Endothelial cell of umbilical vein (primary cell): ENCODE measurements at regions not wholly inside any gene's neighbourhood (a gene's known extent, or its start where the extent isn't known, plus 50 kb on each side); places are given as distances from the start of the nearest gene placed in this dataset.

Source experiments
- BruUV-seq: library from RNA; stranded (reverse); fragments of 400-500 nt; replicated peaks from 2 replicates; lab custom pipeline; 2021; lab: Mats Ljungman, UMichigan
- CTCF ChIA-PET: fragments of 300-600, 350-600 bp; sonication (Branson Sonifier 250); formaldehyde crosslinking; loops from one replicate; lab custom pipeline; 2021; ENCODE audit warnings: antibody characterized with exemption, inconsistent platforms; lab: Charles Lee
- POLR2A ChIA-PET: fragments of 300-600, 350-600 bp; sonication (Branson Sonifier 250); formaldehyde crosslinking; loops from one replicate; lab custom pipeline; 2021; ENCODE audit warnings: antibody characterized with exemption, inconsistent platforms; lab: Charles Lee
- DNase-seq: peaks from one replicate; pipeline ENCODE4 v3.0.0-alpha.2; 2011; ENCODE audit warnings: low read depth, low spot score
- FAIRE-seq: peaks from 2 replicates; lab custom pipeline; 2011; peaks lifted over from hg19 to GRCh38; lab: Jason Lieb, UNC
- H2AFZ ChIP-seq: 2 replicates; pipeline ENCODE4 v1.6.0; 2012; ENCODE audit warnings: low read depth, low read length, control low read depth, inconsistent platforms
- H3K27ac ChIP-seq: 2 replicates; pipeline ENCODE4 v1.5.1; 2011; ENCODE audit warnings: low read depth, mild to moderate bottlenecking, control low read depth, low read length, moderate library complexity; ENCODE audit not compliant: insufficient read depth
- H3K27me3 ChIP-seq, 2 experiments: 2 replicates each; pipeline versions ENCODE4 v1.6.0 to v1.6.1; 2011; ENCODE audit warnings: low read length in 2 of 2, mixed read lengths in 1 of 2; ENCODE audit not compliant: control insufficient read depth in 2 of 2, insufficient read depth in 2 of 2
- H3K36me3 ChIP-seq, 2 experiments: 2 replicates in 1 of 2; 3 replicates in 1 of 2; pipeline ENCODE4 v1.5.1; 2011; ENCODE audit warnings: low read length in 2 of 2, mild to moderate bottlenecking in 1 of 2, moderate library complexity in 1 of 2; ENCODE audit not compliant: control insufficient read depth in 2 of 2, insufficient read depth in 2 of 2; ENCODE audit errors: extremely low read depth in 1 of 2
- H3K4me1 ChIP-seq: 3 replicates; pipeline ENCODE4 v1.5.1; 2011; ENCODE audit warnings: mild to moderate bottlenecking, low read length; ENCODE audit not compliant: control insufficient read depth, insufficient read depth; ENCODE audit errors: extremely low read depth
- H3K4me2 ChIP-seq: 2 replicates; pipeline ENCODE4 v1.6.1; 2011; ENCODE audit warnings: low read length, control low read depth, mixed read lengths; ENCODE audit not compliant: insufficient read depth
- H3K4me3 ChIP-seq, 3 experiments: fragments of 200-600 bp in 1 of 3; sonication (generic), shearing (Covaris generic) in 1 of 3; replicated peaks in 1 of 3; 2 replicates each; pipeline ENCODE4 v1.5.1; 2011 to 2016; ENCODE audit warnings: control low read depth in 3 of 3, low read length in 3 of 3, mild to moderate bottlenecking in 2 of 3, inconsistent platforms in 1 of 3, low read depth in 1 of 3, moderate library complexity in 1 of 3; ENCODE audit not compliant: insufficient read depth in 1 of 3
- H3K79me2 ChIP-seq: 2 replicates; pipeline ENCODE4 v1.6.0; 2012; ENCODE audit warnings: low read length, inconsistent platforms; ENCODE audit not compliant: control insufficient read depth, insufficient read depth
- H3K9ac ChIP-seq: replicated peaks from 2 replicates; pipeline ENCODE3; 2011; ENCODE audit warnings: low read length, control low read depth; ENCODE audit not compliant: insufficient read depth; ENCODE audit errors: extremely low read depth
- H3K9me1 ChIP-seq: replicated peaks from 3 replicates; pipeline ENCODE4 v1.6.0; 2011; ENCODE audit warnings: mild to moderate bottlenecking, low read length; ENCODE audit not compliant: control insufficient read depth, insufficient read depth; ENCODE audit errors: extremely low read depth
- H3K9me3 ChIP-seq: replicated peaks from 2 replicates; pipeline ENCODE4 v1.5.1; 2012; ENCODE audit warnings: low read length, inconsistent platforms; ENCODE audit not compliant: control insufficient read depth, insufficient read depth
- H4K20me1 ChIP-seq: replicated peaks from 2 replicates; pipeline ENCODE3; 2011; ENCODE audit warnings: mild to moderate bottlenecking, low read length; ENCODE audit not compliant: control insufficient read depth, insufficient read depth; ENCODE audit errors: extremely low read depth
- EZH2 ChIP-seq: IDR thresholded peaks from 2 replicates; pipeline ENCODE4 v1.6.1; 2012; ENCODE audit warnings: borderline replicate concordance, low read depth, mild to moderate bottlenecking, moderate library complexity, low read length, inconsistent platforms; ENCODE audit not compliant: severe bottlenecking
- FOS ChIP-seq: IDR thresholded peaks from 2 replicates; pipeline ENCODE4 v1.6.1; 2011; ENCODE audit warnings: mild to moderate bottlenecking, low read length, moderate library complexity, borderline replicate concordance; ENCODE audit not compliant: insufficient read depth
- GATA2 ChIP-seq: IDR thresholded peaks from 2 replicates; pipeline ENCODE4 v1.7.0; 2011; ENCODE audit warnings: low read depth, mild to moderate bottlenecking, moderate library complexity, mixed read lengths, low read length; ENCODE audit not compliant: insufficient read length, insufficient read depth
- JUN ChIP-seq: IDR thresholded peaks from 2 replicates; pipeline ENCODE4 v1.6.1; 2011; ENCODE audit warnings: borderline replicate concordance, low read depth; ENCODE audit not compliant: insufficient read length, insufficient read depth
- MYC ChIP-seq: IDR thresholded peaks from one replicate; pipeline ENCODE4 v1.6.1; 2011; ENCODE audit warnings: mild to moderate bottlenecking, low read depth, low read length
- POLR2A ChIP-seq: IDR thresholded peaks from 2 replicates; pipeline ENCODE4 v1.6.1; 2012; ENCODE audit warnings: low read depth, mild to moderate bottlenecking, control low read depth, low read length
- dilution Hi-C: fragments of 300-500 bp; cut with MboI; formaldehyde crosslinking; loops from one replicate; pipeline ENCODE4 v1.15.0; 2019; ENCODE audit warnings: low sequenced_read_pairs; ENCODE audit not compliant: extremely low pct_ligation_motif_present
- intact Hi-C: fragments of 100-400 bp; cut with micrococcal nuclease; formaldehyde crosslinking; loops from one replicate; pipeline ENCODE4 v1.10.0; 2022
- TF ChIP-seq, protein P1 (sequence below), 2 donors: IDR thresholded peaks; 1 replicate in 1 of 2; 2 replicates in 1 of 2; pipeline ENCODE4 v1.5.1; 2011; ENCODE audit warnings: low read length in 2 of 2, mild to moderate bottlenecking in 2 of 2, moderate library complexity in 2 of 2, control low read depth in 1 of 2, inconsistent platforms in 1 of 2, low read depth in 1 of 2; ENCODE audit not compliant: insufficient read depth in 1 of 2; ENCODE audit errors: extremely low read depth in 1 of 2

DNA sequence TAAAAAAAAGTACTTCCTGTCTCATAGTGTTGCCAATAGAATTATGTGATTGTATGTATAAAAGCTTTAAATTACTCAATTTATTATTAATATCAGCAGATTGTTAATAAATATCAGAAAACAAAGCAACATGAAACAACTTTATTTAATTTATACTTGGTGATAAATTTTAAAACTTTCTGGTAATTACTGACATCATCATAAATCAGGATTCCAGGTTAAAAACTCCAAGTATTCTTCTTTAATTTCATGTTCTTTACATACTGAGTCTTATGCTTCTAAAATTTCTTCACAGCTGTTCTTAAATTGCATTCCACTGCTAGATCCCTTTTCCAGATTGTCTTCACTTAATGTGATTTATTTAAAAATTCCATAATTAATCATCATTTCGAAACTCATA is 1224.5 kb downstream of the PCDH18 start:
- no TSS peak for BruUV-seq
- Histone ChIP-seq H3K36me3 (no peaks in the 10 kb centered on the region), H3K27me3 (no peaks in the 10 kb centered on the region), H3K9me1 (no peaks in the 10 kb centered on the region), H3K9ac (no peak overlapping the region), H3K4me1 (peaks cover 2% of the 10 kb centered on the region), H4K20me1 (no peaks in the 10 kb centered on the region), H3K79me2 (no peaks in the 10 kb centered on the region), H3K27ac (no peak overlapping the region), H3K9me3 (no peaks in the 10 kb centered on the region), H3K4me3 (no peak overlapping the region), H2AFZ (no peak overlapping the region), H3K4me2 (no peak overlapping the region)
- intact Hi-C loops (no loop called here), dilution Hi-C loops (no loop called here)
- ChIA-PET CTCF (no interaction called here), POLR2A (no interaction called here)
- TF ChIP-seq JUN (no peak), EZH2 (no peak), FOS (no peak), GATA2 (no peak), POLR2A (no peak), MYC (no peak)
- TF ChIP-seq, protein P1, sequence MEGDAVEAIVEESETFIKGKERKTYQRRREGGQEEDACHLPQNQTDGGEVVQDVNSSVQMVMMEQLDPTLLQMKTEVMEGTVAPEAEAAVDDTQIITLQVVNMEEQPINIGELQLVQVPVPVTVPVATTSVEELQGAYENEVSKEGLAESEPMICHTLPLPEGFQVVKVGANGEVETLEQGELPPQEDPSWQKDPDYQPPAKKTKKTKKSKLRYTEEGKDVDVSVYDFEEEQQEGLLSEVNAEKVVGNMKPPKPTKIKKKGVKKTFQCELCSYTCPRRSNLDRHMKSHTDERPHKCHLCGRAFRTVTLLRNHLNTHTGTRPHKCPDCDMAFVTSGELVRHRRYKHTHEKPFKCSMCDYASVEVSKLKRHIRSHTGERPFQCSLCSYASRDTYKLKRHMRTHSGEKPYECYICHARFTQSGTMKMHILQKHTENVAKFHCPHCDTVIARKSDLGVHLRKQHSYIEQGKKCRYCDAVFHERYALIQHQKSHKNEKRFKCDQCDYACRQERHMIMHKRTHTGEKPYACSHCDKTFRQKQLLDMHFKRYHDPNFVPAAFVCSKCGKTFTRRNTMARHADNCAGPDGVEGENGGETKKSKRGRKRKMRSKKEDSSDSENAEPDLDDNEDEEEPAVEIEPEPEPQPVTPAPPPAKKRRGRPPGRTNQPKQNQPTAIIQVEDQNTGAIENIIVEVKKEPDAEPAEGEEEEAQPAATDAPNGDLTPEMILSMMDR (IDR thresholded peaks at IDR 0.05; ENCODE audit: extremely low read depth in 1 of 2, insufficient read depth in 1 of 2, low read depth in 1 of 2, low read length in 2 of 2): no peak
- DNase-seq (no peak), FAIRE-seq (no peak)

DNA sequence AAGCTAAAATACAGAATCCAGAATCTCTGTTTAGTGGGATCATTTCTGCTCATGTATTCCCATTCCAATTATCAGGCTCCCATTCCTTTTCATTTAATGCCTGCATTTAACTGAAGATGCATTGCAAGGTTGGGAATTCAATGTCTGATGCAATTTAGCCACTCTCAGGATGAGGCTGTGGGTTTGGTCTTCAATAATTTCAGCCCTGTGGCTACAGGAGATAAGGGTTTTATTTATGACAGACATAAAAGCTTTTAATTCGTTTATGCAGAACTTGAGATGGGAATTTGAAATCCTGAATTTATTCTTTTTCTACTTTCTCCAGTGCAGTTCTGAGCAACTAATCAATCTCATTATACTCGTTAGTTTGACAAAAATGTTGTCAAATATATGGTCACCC is 1225.9 kb downstream of the PCDH18 start:
- TF ChIP-seq FOS (no peak), MYC (no peak), EZH2 (no peak), JUN (no peak)
- FAIRE-seq: no peak
- Histone ChIP-seq H3K9me3 (no peaks in the 10 kb centered on the region), H3K36me3 (no peaks in the 10 kb centered on the region), H3K27ac (no peak overlapping the region), H2AFZ (no peak overlapping the region), H3K9ac (no peak overlapping the region), H3K4me3 (no peak overlapping the region), H3K9me1 (no peaks in the 10 kb centered on the region), H3K4me1 (peaks cover 2% of the 10 kb centered on the region), H4K20me1 (no peaks in the 10 kb centered on the region), H3K79me2 (no peaks in the 10 kb centered on the region), H3K4me2 (no peak overlapping the region), H3K27me3 (no peaks in the 10 kb centered on the region)
- no peak for DNase-seq
- intact Hi-C loops: no loop called here
- ChIA-PET CTCF (no interaction called here), POLR2A (no interaction called here)
- no TSS peak for BruUV-seq
- dilution Hi-C loops: no loop called here
